Astrocyte (in vitro differentiated cells and primary cell): ENCODE measurements at regions not wholly inside any gene's neighbourhood (a gene's known extent, or its start where the extent isn't known, plus 50 kb on each side); places are given as distances from the start of the nearest gene placed in this dataset.

Source experiments
- CTCF ChIP-seq: IDR thresholded peaks from 2 replicates; pipeline ENCODE4 v1.5.1; 2011; ENCODE audit warnings: low read depth, mild to moderate bottlenecking, inconsistent platforms, low read length, moderate library complexity; ENCODE audit not compliant: insufficient read depth
- EZH2 ChIP-seq: IDR thresholded peaks from 2 replicates; pipeline ENCODE4 v1.6.1; 2012; ENCODE audit warnings: mild to moderate bottlenecking, low read length, inconsistent platforms; ENCODE audit not compliant: insufficient read depth

GRCh38 chr3:164094546-164094945 lies 983.8 kb downstream of the SI start:
- no peak for TF ChIP-seq CTCF
- no peak for TF ChIP-seq EZH2
